ENCODE measurements at regions not wholly inside any gene's neighbourhood (a gene's known extent, or its start where the extent isn't known, plus 50 kb on each side); places are given as distances from the start of the nearest gene placed in this dataset.

- TF ChIP-seq EZH2 (IDR thresholded peaks at IDR 0.05; ENCODE audit: insufficient read depth, low read length) (no peak), CTCF (IDR thresholded peaks at IDR 0.05; ENCODE audit: insufficient read depth, low read depth, low read length) (no peak)
Observed at GRCh38 chr7:125892434-125892833, 962.8 kb upstream of the POT1 start.

Measured in astrocyte (in vitro differentiated cells and primary cell).